Activated CD8-positive, alpha-beta T cell treated with anti-CD3 and anti-CD28 coated beads for 36 hours (primary cell): ENCODE measurements at regions not wholly inside any gene's neighbourhood (a gene's known extent, or its start where the extent isn't known, plus 50 kb on each side); places are given as distances from the start of the nearest gene placed in this dataset.

Experiments
- ATAC-seq: fragments of 200-7000 bp; cut with Tn5 transposase; one replicate; pipeline ENCODE4 v1.10.0; 2021; ENCODE audit warnings: mild to moderate bottlenecking, moderate library complexity
- CTCF ChIA-PET: fragments of 350-600 bp; sonication (Branson Sonifier 250); formaldehyde crosslinking; loops from one replicate; lab custom pipeline; 2021; ENCODE audit warnings: antibody characterized with exemption; lab: Charles Lee
- POLR2A ChIA-PET: fragments of 350-600 bp; sonication (Branson Sonifier 250); formaldehyde crosslinking; loops from one replicate; lab custom pipeline; 2021; ENCODE audit warnings: antibody characterized with exemption; lab: Charles Lee
- DNase-seq: peaks from one replicate; pipeline ENCODE4 v3.0.0-alpha.2; 2020
- H3K27ac Mint-ChIP-seq: one replicate; pipeline ENCODE4 v1.8.0; 2021; ENCODE audit warnings: mild to moderate bottlenecking, mixed read lengths
- H3K27me3 Mint-ChIP-seq: one replicate; pipeline ENCODE4 v1.8.0; 2021; ENCODE audit warnings: mixed read lengths
- H3K36me3 Mint-ChIP-seq: one replicate; pipeline ENCODE4 v1.8.0; 2021; ENCODE audit warnings: low read depth, mixed read lengths
- H3K4me1 Mint-ChIP-seq: one replicate; pipeline ENCODE4 v1.8.0; 2021; ENCODE audit warnings: low read depth, mixed read lengths
- H3K4me3 Mint-ChIP-seq: one replicate; pipeline ENCODE4 v1.8.0; 2021; ENCODE audit warnings: mild to moderate bottlenecking, moderate library complexity, mixed read lengths
- H3K9me3 Mint-ChIP-seq: one replicate; pipeline ENCODE4 v1.8.0; 2021; ENCODE audit warnings: mixed read lengths
- CTCF ChIP-seq: fragments of 200-600 bp; IDR thresholded peaks from one replicate; pipeline ENCODE4 v1.8.0; 2022; ENCODE audit warnings: antibody characterized with exemption, mild to moderate bottlenecking
- intact Hi-C: fragments of 100-400 bp; cut with micrococcal nuclease; formaldehyde crosslinking; loops from one replicate; pipeline ENCODE4 v1.10.0; 2022

DNA sequence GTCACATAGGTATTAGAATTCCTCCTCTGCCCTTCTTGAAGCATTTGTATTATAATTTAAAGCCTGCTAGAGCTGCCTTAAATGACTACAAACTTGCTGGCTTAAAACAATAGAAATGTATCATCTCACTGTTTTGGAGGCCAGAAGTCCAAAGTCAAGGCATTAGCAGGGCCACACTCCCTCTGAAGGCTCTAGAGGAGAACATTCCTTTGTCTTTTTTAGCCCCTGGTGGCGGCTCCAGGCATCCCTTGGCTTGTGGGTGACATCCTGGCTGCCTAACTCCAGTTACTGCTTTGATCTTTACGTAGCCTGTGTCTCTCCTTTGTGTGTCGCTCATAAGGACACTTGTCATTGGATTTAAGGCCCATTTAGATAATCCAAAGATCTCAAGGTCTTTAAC, 186.6 kb upstream of the SALL1 start:
- intact Hi-C loops, result no loop called here
- TF ChIP-seq CTCF, result no peak
- DNase-seq, result no peak
- Mint-ChIP-seq H3K4me1 (no peaks in the 10 kb centered on the region), H3K36me3 (no peaks in the 10 kb centered on the region), H3K27me3 (no peaks in the 10 kb centered on the region), H3K9me3 (peaks cover 1% of the 10 kb centered on the region), H3K4me3 (no peak overlapping the region), H3K27ac (no peak overlapping the region)
- ChIA-PET CTCF (no interaction called here), POLR2A (no interaction called here)
- no peak for ATAC-seq

DNA sequence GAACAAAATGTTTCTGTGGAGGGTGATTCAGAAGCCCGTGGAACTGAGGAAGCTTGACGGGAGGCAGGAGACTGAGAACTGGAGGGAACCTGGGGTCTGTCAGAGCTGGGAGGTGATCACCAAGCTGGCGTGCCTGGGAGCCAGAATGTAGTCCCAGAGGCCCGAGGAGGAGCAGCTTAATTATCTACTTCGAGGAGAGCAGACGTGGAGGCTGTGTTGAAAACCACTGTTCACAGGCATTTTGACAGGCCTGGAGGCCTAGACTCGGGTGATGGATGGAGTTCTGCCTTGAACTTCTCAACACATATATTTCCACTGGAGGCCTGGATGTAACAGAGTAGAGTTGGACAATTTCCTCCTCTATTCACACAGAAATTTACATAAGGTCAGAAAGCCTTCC, 177.7 kb upstream of the SALL1 start:
- ATAC-seq (no peak), DNase-seq (no peak)
- H3K9me3 Mint-ChIP-seq, result no peaks in the 10 kb centered on the region
- intact Hi-C loops, result no loop called here
- H3K4me3 Mint-ChIP-seq, result no peak overlapping the region
- H3K27me3 Mint-ChIP-seq, result no peaks in the 10 kb centered on the region
- ChIA-PET POLR2A (no interaction called here), CTCF (no interaction called here)
- H3K27ac Mint-ChIP-seq, result no peak overlapping the region
- H3K36me3 Mint-ChIP-seq, result no peaks in the 10 kb centered on the region
- H3K4me1 Mint-ChIP-seq, result no peaks in the 10 kb centered on the region
- no peak for TF ChIP-seq CTCF

DNA sequence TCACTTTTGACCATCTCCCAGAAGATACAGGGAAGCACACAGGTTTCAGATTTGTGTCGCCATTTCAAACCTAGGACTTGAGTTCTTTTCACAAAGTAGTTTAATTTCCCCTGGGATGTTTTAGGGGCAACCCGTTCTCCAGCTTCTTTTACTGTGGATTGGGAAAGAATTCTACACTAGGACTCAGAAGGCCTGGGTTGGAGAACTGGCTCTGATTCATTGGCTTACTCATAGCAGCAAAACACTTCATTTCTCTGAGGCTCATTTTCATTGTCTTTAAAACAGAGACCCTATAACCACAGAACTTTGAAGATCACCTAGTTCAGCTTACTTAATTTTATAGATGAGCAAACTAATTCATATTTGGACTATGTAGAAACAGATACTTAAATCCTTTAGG, 175.9 kb upstream of the SALL1 start:
- Mint-ChIP-seq H3K36me3 (no peaks in the 10 kb centered on the region), H3K9me3 (no peaks in the 10 kb centered on the region), H3K27ac (no peak overlapping the region), H3K27me3 (no peaks in the 10 kb centered on the region), H3K4me3 (no peak overlapping the region), H3K4me1 (no peaks in the 10 kb centered on the region)
- ChIA-PET CTCF (no interaction called here), POLR2A (no interaction called here)
- DNase-seq (no peak), ATAC-seq (no peak)
- intact Hi-C loops, result no loop called here
- TF ChIP-seq CTCF, result no peak

- ATAC-seq, result no peak
- no peak for DNase-seq
- intact Hi-C loops, result no loop called here
- no peak overlapping the region for H3K4me3 Mint-ChIP-seq
- H3K9me3 Mint-ChIP-seq, result no peaks in the 10 kb centered on the region
- POLR2A ChIA-PET, result no interaction called here
- no peaks in the 10 kb centered on the region for H3K4me1 Mint-ChIP-seq
- H3K36me3 Mint-ChIP-seq, result no peaks in the 10 kb centered on the region
- CTCF ChIA-PET, result no interaction called here
- no peaks in the 10 kb centered on the region for H3K27me3 Mint-ChIP-seq
- TF ChIP-seq CTCF, result no peak
- no peak overlapping the region for H3K27ac Mint-ChIP-seq
Observed at GRCh38 chr16:51326131-51326856, 175.2 kb upstream of the SALL1 start.

GRCh38 chr16:51321251-51321650, 170.2 kb upstream of the SALL1 start:
- POLR2A ChIA-PET, result no interaction called here
- Mint-ChIP-seq H3K4me1 (no peaks in the 10 kb centered on the region), H3K27me3 (no peaks in the 10 kb centered on the region), H3K9me3 (no peaks in the 10 kb centered on the region), H3K4me3 (no peak overlapping the region), H3K27ac (no peak overlapping the region), H3K36me3 (no peaks in the 10 kb centered on the region)
- intact Hi-C loops, result no loop called here
- ATAC-seq (no peak), DNase-seq (no peak)
- CTCF ChIA-PET, result no interaction called here
- no peak for TF ChIP-seq CTCF
